ENCODE measurements at regions not wholly inside any gene's neighbourhood (a gene's known extent, or its start where the extent isn't known, plus 50 kb on each side); places are given as distances from the start of the nearest gene placed in this dataset.

- no peak for TF ChIP-seq CTCF (IDR thresholded peaks at IDR 0.05)
- Histone ChIP-seq H3K27ac (no peak overlapping the region), H3K4me3 (no peak overlapping the region)
- DNase-seq (ENCODE audit: low spot score) = no peak
Observed at GRCh38 chr3:59460068-59460467, 410.2 kb upstream of the CFAP20DC start.

- TF ChIP-seq CTCF (IDR thresholded peaks at IDR 0.05) = no peak
- DNase-seq (ENCODE audit: low spot score) = no peak
- no peak overlapping the region for H3K27ac ChIP-seq
- H3K4me3 ChIP-seq = no peak overlapping the region
Observed at GRCh38 chr3:59456852-59457485, 407.1 kb upstream of the CFAP20DC start.

- Histone ChIP-seq H3K4me3 (no peak overlapping the region), H3K27ac (no peak overlapping the region)
- no peak for DNase-seq (ENCODE audit: low spot score)
- no peak for TF ChIP-seq CTCF (IDR thresholded peaks at IDR 0.05)
Observed at GRCh38 chr3:59451800-59452746, 402.2 kb upstream of the CFAP20DC start.

- H3K4me3 ChIP-seq = no peak overlapping the region
Observed at GRCh38 chr3:59450946-59451763, 401.3 kb upstream of the CFAP20DC start.

GRCh38 chr3:59450437-59450836, 400.6 kb upstream of the CFAP20DC start:
- Histone ChIP-seq H3K27ac (no peak overlapping the region), H3K4me3 (no peak overlapping the region)
- no peak for DNase-seq (ENCODE audit: low spot score)
- TF ChIP-seq CTCF (IDR thresholded peaks at IDR 0.05) = no peak

More at GRCh38 chr3:59450946-59451763, 401.3 kb upstream of the CFAP20DC start:
- no peak for DNase-seq (ENCODE audit: low spot score)
- no peak overlapping the region for H3K27ac ChIP-seq
- TF ChIP-seq CTCF (IDR thresholded peaks at IDR 0.05) = no peak

GRCh38 chr3:59446775-59447465, 397.1 kb upstream of the CFAP20DC start:
- no peak for DNase-seq (ENCODE audit: low spot score)
- TF ChIP-seq CTCF (IDR thresholded peaks at IDR 0.05) = no peak
- no peak overlapping the region for H3K27ac ChIP-seq
- no peak overlapping the region for H3K4me3 ChIP-seq
